ENCODE measurements at regions not wholly inside any gene's neighbourhood (a gene's known extent, or its start where the extent isn't known, plus 50 kb on each side); places are given as distances from the start of the nearest gene placed in this dataset.

DNA sequence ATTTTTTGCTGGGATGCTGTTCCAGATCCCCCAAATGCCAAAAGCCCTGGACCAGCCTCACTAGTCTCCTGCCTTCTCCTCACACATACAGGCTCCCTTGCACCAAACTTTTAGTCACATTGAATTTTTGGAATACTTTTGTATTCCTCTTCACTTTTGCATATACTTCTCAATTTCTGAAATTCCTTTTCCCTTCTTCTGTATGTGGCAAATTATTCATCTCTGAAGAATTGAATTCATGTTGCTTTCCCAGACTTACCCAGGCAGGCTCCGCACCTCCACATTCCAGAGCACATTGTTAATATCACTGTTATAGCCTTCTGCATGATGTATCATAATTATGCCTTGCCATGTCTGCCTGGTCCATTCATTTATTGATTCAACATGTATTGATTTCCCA, 255.3 kb upstream of the POU3F2 start:
- no peak for TF ChIP-seq SNAI2 (CRISPR knock-in tag; IDR thresholded peaks at IDR 0.05)
- TF ChIP-seq ZC3H10 (CRISPR knock-in tag; IDR thresholded peaks at IDR 0.05): no peak
- no peak for TF ChIP-seq RARB (CRISPR knock-in tag; IDR thresholded peaks at IDR 0.05)
- TF ChIP-seq TCF4 (CRISPR knock-in tag; IDR thresholded peaks at IDR 0.05; ENCODE audit: borderline replicate concordance): no peak
- no peak for TF ChIP-seq ZFP30 (CRISPR knock-in tag; IDR thresholded peaks at IDR 0.05)
- TF ChIP-seq, protein P1, sequence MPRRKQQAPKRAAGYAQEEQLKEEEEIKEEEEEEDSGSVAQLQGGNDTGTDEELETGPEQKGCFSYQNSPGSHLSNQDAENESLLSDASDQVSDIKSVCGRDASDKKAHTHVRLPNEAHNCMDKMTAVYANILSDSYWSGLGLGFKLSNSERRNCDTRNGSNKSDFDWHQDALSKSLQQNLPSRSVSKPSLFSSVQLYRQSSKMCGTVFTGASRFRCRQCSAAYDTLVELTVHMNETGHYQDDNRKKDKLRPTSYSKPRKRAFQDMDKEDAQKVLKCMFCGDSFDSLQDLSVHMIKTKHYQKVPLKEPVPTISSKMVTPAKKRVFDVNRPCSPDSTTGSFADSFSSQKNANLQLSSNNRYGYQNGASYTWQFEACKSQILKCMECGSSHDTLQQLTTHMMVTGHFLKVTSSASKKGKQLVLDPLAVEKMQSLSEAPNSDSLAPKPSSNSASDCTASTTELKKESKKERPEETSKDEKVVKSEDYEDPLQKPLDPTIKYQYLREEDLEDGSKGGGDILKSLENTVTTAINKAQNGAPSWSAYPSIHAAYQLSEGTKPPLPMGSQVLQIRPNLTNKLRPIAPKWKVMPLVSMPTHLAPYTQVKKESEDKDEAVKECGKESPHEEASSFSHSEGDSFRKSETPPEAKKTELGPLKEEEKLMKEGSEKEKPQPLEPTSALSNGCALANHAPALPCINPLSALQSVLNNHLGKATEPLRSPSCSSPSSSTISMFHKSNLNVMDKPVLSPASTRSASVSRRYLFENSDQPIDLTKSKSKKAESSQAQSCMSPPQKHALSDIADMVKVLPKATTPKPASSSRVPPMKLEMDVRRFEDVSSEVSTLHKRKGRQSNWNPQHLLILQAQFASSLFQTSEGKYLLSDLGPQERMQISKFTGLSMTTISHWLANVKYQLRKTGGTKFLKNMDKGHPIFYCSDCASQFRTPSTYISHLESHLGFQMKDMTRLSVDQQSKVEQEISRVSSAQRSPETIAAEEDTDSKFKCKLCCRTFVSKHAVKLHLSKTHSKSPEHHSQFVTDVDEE (CRISPR knock-in tag; IDR thresholded peaks at IDR 0.05): no peak
- no peak for TF ChIP-seq ZFP3 (CRISPR knock-in tag; IDR thresholded peaks at IDR 0.05)
- TF ChIP-seq PPARA (CRISPR knock-in tag; IDR thresholded peaks at IDR 0.05; ENCODE audit: borderline replicate concordance): no peak
- TF ChIP-seq ZNF70 (CRISPR knock-in tag; IDR thresholded peaks at IDR 0.05): no peak
- TF ChIP-seq, protein P2, sequence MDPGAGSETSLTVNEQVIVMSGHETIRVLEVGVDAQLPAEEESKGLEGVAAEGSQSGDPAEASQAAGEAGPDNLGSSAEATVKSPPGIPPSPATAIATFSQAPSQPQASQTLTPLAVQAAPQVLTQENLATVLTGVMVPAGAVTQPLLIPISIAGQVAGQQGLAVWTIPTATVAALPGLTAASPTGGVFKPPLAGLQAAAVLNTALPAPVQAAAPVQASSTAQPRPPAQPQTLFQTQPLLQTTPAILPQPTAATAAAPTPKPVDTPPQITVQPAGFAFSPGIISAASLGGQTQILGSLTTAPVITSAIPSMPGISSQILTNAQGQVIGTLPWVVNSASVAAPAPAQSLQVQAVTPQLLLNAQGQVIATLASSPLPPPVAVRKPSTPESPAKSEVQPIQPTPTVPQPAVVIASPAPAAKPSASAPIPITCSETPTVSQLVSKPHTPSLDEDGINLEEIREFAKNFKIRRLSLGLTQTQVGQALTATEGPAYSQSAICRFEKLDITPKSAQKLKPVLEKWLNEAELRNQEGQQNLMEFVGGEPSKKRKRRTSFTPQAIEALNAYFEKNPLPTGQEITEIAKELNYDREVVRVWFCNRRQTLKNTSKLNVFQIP (CRISPR knock-in tag; IDR thresholded peaks at IDR 0.05; ENCODE audit: borderline replicate concordance, low read depth): no peak
- no peak for TF ChIP-seq TOX (CRISPR knock-in tag; IDR thresholded peaks at IDR 0.05; ENCODE audit: borderline replicate concordance)
- TF ChIP-seq ISL1 (CRISPR knock-in tag; IDR thresholded peaks at IDR 0.05): no peak
- no peak for TF ChIP-seq ZNF8 (CRISPR knock-in tag; IDR thresholded peaks at IDR 0.05)
- TF ChIP-seq OSR1 (CRISPR knock-in tag; IDR thresholded peaks at IDR 0.05): no peak
- ATAC-seq: peak; percentile 72; the same call in 2 of the 3 replicates

DNA sequence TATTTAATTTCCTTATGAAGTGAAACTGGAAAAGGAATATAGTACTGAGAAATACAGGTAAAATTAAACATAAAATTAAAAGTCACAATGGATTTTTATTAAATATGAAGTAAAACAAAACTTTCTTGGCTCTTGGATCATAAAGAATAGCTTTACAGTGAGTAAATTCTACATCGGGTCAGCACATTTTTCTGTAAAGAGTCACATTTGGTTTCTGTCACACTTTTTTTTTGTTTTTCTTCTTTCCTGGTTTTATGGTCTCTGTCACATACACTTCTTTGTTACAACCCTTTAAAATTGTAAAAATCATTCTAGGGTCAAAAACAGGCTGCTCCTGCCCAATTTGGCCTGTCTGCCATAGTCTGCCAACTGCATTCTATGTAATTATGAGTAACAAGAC, 254.4 kb upstream of the POU3F2 start:
- peak; percentile 54; the same call in 2 of the 3 replicates for ATAC-seq
- TF ChIP-seq, protein P3, sequence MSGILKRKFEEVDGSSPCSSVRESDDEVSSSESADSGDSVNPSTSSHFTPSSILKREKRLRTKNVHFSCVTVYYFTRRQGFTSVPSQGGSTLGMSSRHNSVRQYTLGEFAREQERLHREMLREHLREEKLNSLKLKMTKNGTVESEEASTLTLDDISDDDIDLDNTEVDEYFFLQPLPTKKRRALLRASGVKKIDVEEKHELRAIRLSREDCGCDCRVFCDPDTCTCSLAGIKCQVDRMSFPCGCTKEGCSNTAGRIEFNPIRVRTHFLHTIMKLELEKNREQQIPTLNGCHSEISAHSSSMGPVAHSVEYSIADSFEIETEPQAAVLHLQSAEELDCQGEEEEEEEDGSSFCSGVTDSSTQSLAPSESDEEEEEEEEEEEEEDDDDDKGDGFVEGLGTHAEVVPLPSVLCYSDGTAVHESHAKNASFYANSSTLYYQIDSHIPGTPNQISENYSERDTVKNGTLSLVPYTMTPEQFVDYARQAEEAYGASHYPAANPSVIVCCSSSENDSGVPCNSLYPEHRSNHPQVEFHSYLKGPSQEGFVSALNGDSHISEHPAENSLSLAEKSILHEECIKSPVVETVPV (CRISPR knock-in tag; IDR thresholded peaks at IDR 0.05): no peak
- TF ChIP-seq ESRRG (CRISPR knock-in tag; IDR thresholded peaks at IDR 0.05): no peak
- TF ChIP-seq, protein P2 (CRISPR knock-in tag; IDR thresholded peaks at IDR 0.05; ENCODE audit: borderline replicate concordance, low read depth): no peak
- no peak for TF ChIP-seq ZNF70 (CRISPR knock-in tag; IDR thresholded peaks at IDR 0.05)
- no peak for TF ChIP-seq RARB (CRISPR knock-in tag; IDR thresholded peaks at IDR 0.05)
- TF ChIP-seq ZNF8 (CRISPR knock-in tag; IDR thresholded peaks at IDR 0.05): no peak
- TF ChIP-seq CSDC2 (CRISPR knock-in tag; IDR thresholded peaks at IDR 0.05): no peak
- TF ChIP-seq SNAI2 (CRISPR knock-in tag; IDR thresholded peaks at IDR 0.05): no peak
- TF ChIP-seq ZC3H10 (CRISPR knock-in tag; IDR thresholded peaks at IDR 0.05): no peak
- no peak for TF ChIP-seq PPARA (CRISPR knock-in tag; IDR thresholded peaks at IDR 0.05; ENCODE audit: borderline replicate concordance)
- TF ChIP-seq, protein P1 (CRISPR knock-in tag; IDR thresholded peaks at IDR 0.05): no peak
- TF ChIP-seq, protein P4, sequence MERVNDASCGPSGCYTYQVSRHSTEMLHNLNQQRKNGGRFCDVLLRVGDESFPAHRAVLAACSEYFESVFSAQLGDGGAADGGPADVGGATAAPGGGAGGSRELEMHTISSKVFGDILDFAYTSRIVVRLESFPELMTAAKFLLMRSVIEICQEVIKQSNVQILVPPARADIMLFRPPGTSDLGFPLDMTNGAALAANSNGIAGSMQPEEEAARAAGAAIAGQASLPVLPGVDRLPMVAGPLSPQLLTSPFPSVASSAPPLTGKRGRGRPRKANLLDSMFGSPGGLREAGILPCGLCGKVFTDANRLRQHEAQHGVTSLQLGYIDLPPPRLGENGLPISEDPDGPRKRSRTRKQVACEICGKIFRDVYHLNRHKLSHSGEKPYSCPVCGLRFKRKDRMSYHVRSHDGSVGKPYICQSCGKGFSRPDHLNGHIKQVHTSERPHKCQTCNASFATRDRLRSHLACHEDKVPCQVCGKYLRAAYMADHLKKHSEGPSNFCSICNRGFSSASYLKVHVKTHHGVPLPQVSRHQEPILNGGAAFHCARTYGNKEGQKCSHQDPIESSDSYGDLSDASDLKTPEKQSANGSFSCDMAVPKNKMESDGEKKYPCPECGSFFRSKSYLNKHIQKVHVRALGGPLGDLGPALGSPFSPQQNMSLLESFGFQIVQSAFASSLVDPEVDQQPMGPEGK (CRISPR knock-in tag; IDR thresholded peaks at IDR 0.05; ENCODE audit: borderline replicate concordance): no peak
- no peak for TF ChIP-seq ZFP30 (CRISPR knock-in tag; IDR thresholded peaks at IDR 0.05)
- no peak for TF ChIP-seq ZFP3 (CRISPR knock-in tag; IDR thresholded peaks at IDR 0.05)
- TF ChIP-seq OSR1 (CRISPR knock-in tag; IDR thresholded peaks at IDR 0.05): no peak
- no peak for TF ChIP-seq BACH2 (CRISPR knock-in tag; IDR thresholded peaks at IDR 0.05; ENCODE audit: borderline replicate concordance)

Measured in SK-N-SH treated with all-trans-retinoic acid at 6 μM for 48 hours (cell line).